ENCODE measurements at regions not wholly inside any gene's neighbourhood (a gene's known extent, or its start where the extent isn't known, plus 50 kb on each side); places are given as distances from the start of the nearest gene placed in this dataset.
A peak's percentile ranks its signal among the peaks of the same experiment; 100 is the strongest.

DNA sequence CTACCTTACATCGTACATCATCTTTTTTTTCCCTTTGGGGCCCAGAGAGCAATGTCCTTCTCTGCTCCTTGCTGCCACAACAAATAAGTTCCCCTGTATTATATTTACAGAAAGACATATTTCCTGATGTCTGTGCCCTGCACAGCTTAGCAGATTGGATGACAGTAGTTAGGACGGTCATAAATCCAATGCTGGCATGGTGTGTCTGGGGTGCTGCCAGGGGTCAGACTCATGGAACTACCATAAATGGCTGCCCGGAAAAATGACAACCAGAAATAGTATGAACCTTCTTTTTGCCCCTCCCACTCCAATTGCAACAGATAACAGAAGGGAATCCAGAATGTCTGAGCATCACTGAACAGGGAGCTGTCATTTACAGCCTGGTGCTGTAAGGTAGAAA is 511.1 kb downstream of the PSAT1 start:
- DNase-seq = no peak

DNA sequence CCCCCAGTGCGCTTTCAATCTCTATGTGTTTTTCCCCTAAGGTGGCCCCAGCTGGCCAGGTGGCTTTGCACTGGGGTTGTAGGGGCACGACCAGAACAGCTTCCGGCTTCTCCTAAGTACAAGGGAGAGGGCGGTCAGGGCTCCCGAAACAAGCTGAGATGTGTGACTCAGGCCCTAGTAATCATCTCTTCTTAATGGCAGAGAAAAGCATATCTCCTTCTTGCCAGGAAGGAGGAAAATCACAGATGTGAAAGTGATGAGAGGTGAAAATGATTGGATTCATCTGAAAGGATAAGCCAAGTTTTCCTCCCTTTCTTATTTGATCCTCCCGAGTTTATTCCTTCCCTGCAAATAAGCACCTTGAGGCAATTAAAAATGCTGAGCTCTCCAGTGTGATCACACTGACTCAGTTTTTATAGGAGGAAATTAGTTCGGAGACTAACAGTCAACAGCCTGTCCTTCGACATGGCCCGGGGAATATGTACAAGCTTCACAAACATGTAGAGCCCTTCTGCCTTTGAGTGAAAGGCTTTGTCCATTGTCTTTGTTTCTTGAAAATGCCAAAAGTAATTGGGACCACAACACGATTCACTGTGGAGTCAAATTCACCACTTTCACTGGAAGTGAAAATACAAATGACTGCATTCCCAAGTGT is 514.8 kb downstream of the PSAT1 start:
- DNase-seq = no peak

DNA sequence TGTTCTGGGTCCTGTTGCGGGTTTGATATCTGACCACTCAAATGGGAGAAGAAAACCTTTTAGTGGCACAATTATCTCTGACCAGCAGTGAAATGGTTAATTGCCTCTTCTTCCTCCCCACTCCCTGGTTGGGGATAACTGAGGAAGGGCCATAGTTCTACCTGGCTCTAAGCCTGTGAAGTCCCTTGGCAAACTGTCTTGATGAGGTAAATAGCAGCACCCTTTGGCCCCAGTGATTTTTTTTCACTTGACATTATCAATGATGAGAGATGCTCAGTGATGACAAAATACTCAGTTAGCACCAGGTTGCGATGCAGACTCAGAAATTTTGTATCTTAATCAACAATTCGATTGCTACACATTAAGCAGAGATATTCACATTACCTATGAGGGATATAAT is 515.7 kb downstream of the PSAT1 start:
- DNase-seq = no peak

DNA sequence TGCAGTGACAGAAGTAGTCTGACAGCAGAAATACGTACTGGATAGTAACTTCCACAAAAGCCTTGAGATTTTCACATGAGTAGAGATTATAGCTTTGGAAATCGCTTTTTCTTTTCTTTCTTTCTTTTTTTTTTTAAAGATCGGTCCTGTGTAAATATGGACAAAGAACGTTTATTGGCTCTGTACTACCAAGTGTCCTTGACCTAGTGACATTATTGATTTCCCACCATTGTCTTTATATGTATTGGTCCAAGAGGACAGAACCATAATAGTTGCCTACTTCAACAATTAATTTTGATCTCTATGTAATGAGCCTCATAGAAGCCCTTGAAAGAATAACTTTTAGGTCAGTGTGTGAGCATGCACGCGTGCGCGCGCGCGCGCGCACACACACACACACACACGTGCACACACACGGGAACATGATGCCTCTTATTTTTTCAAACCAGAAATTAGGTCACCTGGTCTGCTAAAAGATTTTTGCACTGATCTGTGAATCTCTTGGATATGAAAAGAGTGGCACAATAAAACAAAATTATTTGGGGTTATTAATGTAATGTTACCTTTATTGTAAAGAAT is 516.8 kb downstream of the PSAT1 start:
- DNase-seq = no peak

DNA sequence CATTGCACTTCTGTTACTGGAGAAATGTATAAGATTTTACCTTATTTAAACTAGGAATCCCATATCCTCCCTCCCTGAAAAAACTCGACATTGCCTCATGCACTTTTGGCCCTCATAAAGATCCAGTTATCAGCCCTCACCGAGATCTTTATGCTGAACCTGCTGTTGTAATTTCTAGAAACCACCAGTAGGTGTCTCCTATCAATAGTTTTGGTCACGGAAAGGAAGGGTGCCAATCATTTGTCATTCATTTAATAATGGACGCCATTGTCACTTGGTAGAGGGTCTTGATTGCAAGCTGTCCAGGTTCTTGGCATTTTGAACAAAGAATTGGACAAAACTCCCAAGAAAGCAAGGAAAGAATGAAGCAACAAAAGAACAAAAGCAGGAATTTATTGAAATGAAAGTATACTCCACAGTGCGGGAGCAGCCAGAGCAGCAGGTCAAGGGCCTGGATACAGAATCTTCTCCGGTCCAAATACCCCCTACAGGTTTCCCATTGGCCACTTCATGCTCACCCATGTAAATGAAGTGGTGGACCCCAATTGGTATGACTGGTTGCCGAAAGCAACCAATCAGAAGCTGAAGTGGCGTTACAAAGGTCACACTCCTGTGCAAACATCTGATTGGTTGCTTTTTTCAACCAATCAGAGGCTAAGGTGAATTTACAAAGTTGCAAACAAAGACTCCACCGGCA is 524.3 kb downstream of the PSAT1 start:
- peak in 1 of 2 donors; percentile 3 for DNase-seq

DNA sequence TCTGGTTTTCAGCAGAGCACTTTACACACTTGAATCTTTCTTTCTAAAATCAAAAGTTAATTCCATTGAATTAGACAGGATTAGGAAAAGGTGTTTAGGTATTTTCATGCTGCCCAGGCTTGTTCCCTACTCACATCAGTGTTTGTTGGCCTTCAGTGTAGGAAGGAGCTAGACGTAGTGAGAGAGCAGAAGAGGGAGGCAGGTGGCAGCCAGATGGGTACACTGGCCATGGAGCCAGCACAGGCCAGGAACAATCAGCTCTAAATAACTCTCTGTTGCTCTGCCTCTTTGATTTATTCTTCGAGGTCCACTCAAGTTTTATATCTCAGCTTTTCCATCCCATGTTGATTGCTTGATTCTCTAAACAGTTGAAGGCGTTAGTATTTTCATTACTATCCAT is 529.6 kb downstream of the PSAT1 start:
- DNase-seq = no peak

DNA sequence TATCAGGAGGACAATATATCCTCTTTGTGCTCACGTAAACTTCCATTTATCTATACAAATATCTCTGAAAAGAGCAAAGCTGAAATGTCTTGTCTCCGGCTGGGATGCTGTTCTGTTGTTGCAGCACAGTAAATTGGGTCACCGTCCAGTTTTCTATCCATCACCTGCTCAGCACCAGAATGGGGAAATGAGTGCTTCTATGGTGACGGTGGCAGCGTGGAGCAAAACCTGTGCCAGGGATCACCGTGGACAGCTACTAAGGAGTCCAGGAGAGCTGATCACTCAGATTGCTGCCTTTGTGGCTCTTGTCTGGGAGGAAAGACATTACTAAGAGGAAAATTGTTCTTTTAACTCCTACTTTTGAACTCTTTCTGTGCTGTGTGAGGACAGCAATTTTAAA is 531.6 kb downstream of the PSAT1 start:
- DNase-seq = no peak

DNA sequence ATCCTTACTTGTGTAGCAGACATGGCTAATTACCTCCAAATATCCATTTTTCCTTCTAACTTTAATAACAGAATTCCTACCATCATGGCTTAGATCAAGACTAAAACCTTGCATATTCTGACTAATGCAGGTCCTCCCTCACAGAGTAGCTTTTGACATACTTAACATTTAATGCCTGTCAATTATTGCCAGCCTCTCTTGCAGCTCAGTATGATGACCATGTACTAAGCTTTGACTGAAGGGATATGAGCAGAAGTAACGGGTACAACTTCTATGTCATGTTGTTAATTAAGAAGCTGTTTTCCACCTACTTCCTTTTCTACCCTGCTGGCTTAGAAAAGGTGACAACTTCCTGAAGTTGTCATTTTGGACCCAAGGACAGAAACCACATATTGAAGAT is 533.4 kb downstream of the PSAT1 start:
- no peak for DNase-seq

DNA sequence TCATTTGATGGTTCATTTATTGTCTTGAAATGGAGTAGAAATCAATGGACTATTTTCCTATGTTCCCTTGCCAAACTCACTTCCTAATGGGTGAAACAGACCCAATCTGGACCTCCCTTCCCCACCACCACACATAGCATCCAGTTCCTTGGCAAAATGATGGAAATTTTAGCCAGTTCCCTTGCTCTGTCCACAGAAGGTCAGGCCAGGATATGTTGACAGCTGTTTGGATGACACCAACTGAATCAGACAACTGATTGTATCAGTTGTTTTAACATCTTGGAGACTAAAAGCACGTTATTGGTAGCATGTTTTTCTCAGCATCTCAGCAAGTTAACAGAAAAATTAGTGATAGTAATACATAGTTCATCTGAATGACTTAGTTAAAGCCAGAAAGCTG is 534.8 kb downstream of the PSAT1 start:
- DNase-seq = no peak

DNA sequence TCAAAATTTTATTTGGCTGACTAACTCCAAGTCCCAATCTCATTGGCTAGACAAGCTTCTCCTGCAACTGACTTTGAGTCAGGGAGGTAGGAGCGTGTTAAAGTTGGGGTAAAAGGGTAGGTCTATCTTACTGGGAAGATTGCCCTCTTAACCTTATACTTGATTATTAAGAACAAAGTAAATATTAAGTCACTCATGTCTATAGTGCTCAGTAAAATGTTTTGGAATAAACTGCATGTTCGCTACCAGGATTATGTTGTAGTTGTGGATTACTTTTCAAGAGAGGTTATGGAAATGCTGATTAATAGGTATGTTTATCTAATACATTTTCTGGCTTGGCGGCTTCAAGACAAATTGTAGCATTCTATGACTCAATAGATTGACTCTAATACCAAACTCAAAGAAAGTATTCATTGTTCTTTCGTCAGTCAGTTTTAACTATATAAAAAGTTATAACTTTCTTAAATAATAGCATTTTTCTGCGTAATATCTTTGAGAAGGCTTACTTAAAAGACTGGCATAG is 539.1 kb downstream of the PSAT1 start:
- no peak for DNase-seq

DNA sequence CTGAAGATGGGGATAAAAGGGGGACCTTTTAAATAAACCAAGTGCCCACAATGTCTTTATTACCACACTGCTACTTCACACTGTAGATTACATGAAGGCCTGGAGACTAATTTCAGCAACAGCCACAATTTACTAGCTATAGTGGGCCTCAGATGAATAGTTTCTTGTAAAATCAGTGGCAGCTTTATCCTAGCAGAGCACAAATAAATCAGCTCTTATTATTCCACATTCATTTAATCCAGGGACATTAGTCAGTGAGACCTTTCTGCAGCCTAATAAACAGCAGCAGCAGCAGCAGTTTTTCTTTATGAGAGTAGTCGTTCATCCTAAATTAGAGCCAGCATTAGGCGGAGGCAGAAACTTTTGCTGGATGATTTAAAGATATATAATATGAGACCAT is 542.3 kb downstream of the PSAT1 start:
- DNase-seq = no peak

DNA sequence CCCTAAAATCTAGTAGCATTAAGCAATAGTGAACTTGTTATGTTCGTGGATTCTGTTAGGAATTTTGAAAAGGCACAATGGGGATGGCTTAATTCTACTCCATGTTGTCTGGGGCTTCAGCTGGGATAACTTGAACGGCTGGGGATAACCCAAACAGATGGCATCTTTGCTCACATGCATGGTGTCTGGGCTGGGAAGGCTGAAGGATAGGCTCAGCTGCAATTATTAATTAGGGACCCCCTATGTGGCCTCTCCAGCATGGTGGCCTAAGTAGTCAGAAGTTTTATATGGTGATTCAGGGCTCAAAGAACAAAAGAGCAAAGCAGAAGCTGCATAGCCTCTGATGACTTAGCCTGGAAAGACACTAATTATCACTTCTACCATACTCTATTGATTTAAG is 551.1 kb downstream of the PSAT1 start:
- DNase-seq = no peak

DNA sequence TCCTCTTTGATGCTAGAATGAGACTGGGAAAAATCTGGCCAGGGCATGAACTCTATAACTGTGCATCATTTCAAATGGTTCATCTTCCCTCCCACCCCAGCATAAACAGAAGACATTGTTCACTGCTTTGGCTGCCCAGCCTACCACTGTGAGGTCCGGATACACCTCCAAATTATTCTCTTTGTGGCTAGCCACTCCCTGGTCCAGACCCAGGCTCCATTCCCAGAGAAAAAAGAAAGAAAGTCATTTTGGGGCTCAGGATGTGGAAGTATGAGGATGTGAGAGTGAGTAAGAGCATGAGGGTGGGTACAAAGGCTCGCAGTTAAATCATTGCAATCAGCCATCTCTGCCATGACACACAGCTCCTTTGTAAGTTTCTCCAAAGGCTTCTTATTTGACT is 559.2 kb downstream of the PSAT1 start:
- DNase-seq = no peak

DNA sequence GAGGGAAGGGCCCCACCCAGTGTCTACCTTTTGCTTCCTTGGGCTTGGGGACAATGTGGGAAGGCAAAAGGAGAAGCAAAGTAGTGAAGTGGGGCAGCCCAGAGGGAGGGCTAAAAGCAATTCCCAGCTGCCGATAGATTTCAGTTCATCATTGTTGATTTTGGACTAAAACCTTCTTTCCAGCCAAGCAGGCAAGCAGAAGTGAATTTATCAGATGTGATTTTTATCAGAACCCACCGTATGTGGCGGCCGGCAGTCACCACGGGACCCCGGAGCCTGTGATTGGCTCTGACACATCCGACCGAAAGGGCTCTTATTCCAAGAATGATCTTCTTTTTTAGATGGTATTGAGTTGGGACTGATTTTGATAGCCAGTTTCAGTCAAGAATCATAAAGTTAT is 559.9 kb downstream of the PSAT1 start:
- no peak for DNase-seq

DNA sequence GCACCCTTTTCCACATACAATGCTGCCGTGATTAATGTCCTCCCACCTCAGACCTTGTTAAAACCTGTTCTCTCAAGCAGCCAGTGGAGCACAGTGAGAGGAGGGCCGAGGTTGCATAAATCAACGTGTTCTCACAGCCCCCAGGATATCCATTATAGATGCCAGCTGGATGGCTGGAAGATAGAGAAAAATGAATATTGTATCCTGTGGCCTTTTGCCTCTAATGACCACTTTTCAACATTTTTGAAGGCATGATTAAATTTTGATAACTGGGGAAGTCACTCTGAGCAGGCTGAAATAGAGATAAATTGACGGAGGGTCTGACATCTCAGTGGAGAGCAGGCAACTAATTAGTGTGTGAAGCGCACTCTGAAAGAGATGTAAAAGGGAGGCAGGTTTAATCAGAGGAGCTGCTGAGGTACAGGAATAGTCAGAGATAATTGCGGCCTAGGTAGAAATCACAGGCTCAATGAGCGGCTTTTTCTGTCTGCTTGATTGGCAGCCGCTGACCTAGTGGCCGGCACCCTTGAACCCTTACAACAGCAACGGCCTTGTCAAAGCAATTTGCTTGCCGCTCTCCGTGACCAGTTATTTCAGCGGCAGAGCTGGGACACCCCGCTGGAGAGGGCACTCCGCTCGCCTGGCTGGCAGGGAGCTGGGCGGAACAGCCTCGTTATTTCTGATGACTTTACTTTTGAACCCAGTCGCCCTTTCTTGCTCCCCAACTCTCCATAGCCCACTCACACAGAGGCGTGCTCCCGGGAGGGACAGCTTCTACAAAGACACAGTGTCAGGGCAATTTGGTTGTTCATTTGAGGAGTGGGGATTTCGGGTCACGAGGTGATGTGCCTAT is 560.7 kb downstream of the PSAT1 start:
- DNase-seq = no peak

DNA sequence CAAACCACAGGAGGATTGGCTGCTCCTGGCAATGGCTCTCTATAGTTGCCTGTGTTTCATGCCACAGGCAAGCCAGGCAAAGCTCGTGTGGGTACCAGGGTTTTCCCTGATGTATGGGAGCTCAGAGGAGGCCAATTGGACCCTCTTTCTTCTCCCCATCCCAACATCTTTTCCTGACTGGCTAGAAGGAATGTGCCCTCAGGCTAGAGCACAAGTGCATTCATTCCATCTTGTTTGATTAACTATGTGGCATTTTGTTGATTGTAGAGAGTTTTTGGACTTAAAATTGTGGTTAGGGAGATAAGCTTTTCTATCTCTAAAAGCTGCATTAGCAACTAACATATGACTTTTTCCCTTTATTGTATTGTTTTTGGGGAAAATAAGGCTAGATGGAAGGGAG is 561.3 kb downstream of the PSAT1 start:
- no peak for DNase-seq

DNA sequence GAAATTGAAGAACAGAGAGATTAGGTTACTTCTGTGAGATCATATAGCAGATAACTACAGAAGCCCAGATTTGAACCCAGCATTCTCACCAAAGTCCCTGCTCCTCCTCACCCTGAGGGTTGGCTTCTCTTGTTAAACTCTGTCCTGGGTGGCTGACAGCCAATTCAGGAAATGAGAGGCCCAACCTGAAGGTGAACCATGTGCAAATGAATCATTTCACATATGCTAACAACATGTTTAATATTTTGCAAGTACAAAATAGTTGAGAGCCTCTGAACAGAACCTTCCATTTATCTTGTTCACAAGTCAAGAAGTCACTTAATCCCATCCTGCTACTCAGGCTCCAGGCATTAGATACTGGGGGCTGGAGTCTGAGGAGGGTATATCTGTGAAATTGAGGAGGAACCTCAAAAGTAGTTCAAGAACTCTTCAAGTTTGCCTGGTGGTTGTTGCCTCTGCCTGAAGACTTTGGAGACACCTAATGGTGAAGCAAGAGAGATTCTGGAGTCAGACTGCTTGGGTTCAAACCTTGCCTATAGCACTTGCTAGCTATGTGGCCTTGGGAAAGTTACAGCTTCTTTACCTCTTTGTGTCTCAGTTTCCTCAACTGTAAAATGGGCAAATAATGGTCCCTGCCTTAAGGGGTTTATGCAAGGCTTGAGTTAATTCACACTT is 564.0 kb downstream of the PSAT1 start:
- DNase-seq = no peak

DNA sequence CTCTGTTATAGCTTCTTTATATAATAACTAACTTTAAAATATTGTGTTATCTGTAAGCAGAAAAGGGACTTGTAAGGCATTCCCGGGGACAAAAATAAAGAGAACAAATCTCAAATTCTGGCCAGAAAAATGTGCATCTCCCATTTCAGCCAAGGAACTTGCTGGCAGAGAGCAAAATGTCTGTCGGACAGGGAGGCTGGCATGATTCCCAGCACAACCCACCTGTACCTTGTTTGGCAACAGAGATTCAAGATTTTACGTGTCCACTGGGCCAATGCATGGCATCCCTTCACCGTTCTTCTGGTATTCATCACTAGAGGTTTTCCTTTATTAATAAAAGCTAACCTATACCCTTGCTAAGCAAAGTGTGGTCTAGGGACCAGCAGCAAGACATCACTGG is 566.6 kb downstream of the PSAT1 start:
- no peak for DNase-seq

DNA sequence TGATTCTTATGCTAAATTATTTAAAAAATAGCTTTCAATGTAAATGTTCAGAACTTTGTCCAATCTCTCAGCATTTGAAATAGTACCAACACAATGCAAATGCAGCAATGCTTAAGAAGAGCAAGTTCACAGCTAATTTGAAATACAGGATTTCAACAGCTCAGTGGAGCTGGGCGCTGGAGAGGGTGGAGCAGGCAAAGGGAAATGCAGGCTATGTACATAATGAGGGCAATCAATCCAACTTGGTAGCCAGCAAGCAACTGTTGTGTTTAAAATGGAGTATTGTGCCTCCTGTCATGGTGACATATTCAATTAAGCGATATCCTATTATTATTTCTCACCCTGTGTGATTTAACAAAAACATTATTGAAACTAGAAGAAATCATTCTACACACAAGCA is 568.8 kb downstream of the PSAT1 start:
- DNase-seq = no peak

DNA sequence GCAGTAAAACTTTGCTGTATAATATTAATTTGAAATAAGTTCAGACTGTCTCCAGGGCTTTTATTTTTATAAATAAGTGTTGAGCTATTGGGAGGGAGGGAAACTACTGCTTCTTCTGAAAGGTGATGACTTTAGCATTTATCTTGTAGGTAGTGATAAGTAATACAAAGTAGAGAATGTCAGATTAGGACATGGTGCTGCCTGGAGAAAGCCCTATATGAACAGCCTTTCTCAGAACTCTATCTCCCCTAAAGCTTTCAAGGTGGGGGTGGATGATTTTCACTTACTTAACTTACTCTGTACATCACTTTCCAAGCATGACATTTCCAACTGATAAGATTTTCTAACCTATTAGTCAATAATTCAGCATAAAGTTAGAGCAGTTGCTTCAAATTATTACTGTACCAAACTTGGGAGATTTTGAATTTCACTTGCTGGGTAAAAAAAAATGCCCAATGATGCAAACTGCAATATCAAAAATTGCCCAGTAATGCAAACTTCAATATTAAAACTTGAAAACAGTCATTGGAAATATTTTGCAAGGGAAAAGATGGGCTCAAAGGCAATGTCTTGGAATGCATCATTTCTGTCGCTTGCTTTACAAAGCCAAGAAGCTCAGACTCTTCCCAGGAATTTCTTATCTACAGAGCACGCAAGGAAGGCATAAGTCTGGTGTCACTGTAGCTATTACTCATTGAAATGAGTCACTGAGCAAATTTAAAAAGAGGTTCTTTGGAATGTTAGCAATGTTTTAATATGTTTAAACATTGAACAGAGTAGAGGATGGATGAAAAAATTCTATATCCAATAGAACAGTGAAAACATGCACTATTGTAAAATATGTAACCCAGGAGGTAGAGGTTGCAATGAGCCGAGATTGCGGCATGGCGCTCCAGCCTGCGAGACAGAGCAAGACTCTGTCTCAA is 569.5 kb downstream of the PSAT1 start:
- DNase-seq = peak in 1 of 2 donors; percentile 4

DNA sequence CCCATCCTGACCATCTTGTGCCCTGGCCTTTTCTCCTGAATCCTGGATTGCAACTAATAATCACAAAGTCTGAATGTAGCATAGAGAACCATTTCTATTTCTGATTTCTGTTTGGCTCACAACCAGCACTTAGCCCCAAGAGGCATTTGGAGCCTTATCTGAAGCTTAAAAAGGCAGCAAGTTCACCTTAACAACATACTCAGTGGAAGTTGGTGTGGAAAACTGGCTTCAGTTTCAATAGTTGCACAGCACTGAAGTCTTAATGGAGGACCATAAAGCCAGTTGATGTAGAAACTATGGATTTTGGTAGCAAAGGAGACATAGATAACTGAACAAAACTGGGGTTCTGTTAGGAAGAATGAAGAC is 574.1 kb downstream of the PSAT1 start:
- no peak for DNase-seq

Data from hippocampal formation (tissue), 2 donors.